ENCODE measurements at regions not wholly inside any gene's neighbourhood (a gene's known extent, or its start where the extent isn't known, plus 50 kb on each side); places are given as distances from the start of the nearest gene placed in this dataset.

- no peaks in the 10 kb centered on the region for H3K36me3 ChIP-seq
- DNase-seq = no peak
- no peak overlapping the region for H3K4me3 ChIP-seq (replicated peaks in 1 of 3)
- TF ChIP-seq POLR2A (IDR thresholded peaks at IDR 0.05) = no peak
- no peak for TF ChIP-seq CTCF (IDR thresholded peaks at IDR 0.05)
- WGBS, 2 donors = 72 to 89% methylated on average over 3 of the region's 3 CpGs
- no peaks in the 10 kb centered on the region for H3K27me3 ChIP-seq
- no peak overlapping the region for H3K27ac ChIP-seq
- no peaks in the 10 kb centered on the region for H3K9me3 ChIP-seq
- no peaks in the 10 kb centered on the region for H3K4me1 ChIP-seq
- intact Hi-C loops (cut with DNase I) = no loop called here
These were observed 78.8 kb upstream of the CRBN start for GRCh38 chr3:3258281-3258680.

- Histone ChIP-seq H3K36me3 (no peaks in the 10 kb centered on the region), H3K4me1 (no peaks in the 10 kb centered on the region), H3K27ac (no peak overlapping the region), H3K27me3 (no peaks in the 10 kb centered on the region), H3K4me3 (replicated peaks in 1 of 3) (no peak overlapping the region), H3K9me3 (no peaks in the 10 kb centered on the region)
- 83 to 92% methylated on average over 4 of the region's 4 CpGs for WGBS, 2 donors
- TF ChIP-seq POLR2A (IDR thresholded peaks at IDR 0.05) (no peak), CTCF (IDR thresholded peaks at IDR 0.05) (no peak)
- DNase-seq = no peak
- intact Hi-C loops (cut with DNase I) = no loop called here
These were observed 62.1 kb upstream of the CRBN start for GRCh38 chr3:3241596-3241995.

- no peak overlapping the region for H3K4me3 ChIP-seq (replicated peaks in 1 of 3)
- WGBS, 2 donors = 67 to 76% methylated on average over 3 of the region's 3 CpGs
- no peaks in the 10 kb centered on the region for H3K27me3 ChIP-seq
- H3K4me1 ChIP-seq = no peaks in the 10 kb centered on the region
- no peak overlapping the region for H3K27ac ChIP-seq
- DNase-seq = no peak
- intact Hi-C loops (cut with DNase I) = no loop called here
- TF ChIP-seq CTCF (IDR thresholded peaks at IDR 0.05) (no peak), POLR2A (IDR thresholded peaks at IDR 0.05) (no peak)
- no peaks in the 10 kb centered on the region for H3K9me3 ChIP-seq
- no peaks in the 10 kb centered on the region for H3K36me3 ChIP-seq
These were observed 61.5 kb upstream of the CRBN start for GRCh38 chr3:3240986-3241385.

- TF ChIP-seq POLR2A (IDR thresholded peaks at IDR 0.05) (no peak), CTCF (IDR thresholded peaks at IDR 0.05) (no peak)
- Histone ChIP-seq H3K9me3 (no peaks in the 10 kb centered on the region), H3K4me1 (no peaks in the 10 kb centered on the region), H3K36me3 (no peaks in the 10 kb centered on the region), H3K27ac (no peak overlapping the region), H3K27me3 (no peaks in the 10 kb centered on the region), H3K4me3 (replicated peaks in 1 of 3) (no peak overlapping the region)
- intact Hi-C loops (cut with DNase I) = no loop called here
- 77 to 81% methylated on average over 2 of the region's 2 CpGs for WGBS, 2 donors
- no peak for DNase-seq
These were observed 58.5 kb upstream of the CRBN start for GRCh38 chr3:3237979-3238378.

- no peaks in the 10 kb centered on the region for H3K27me3 ChIP-seq
- intact Hi-C loops (cut with DNase I) = no loop called here
- DNase-seq = no peak
- no peaks in the 10 kb centered on the region for H3K4me1 ChIP-seq
- no peak overlapping the region for H3K27ac ChIP-seq
- no peaks in the 10 kb centered on the region for H3K36me3 ChIP-seq
- H3K9me3 ChIP-seq = no peaks in the 10 kb centered on the region
- TF ChIP-seq POLR2A (IDR thresholded peaks at IDR 0.05) = no peak
- no peak for TF ChIP-seq CTCF (IDR thresholded peaks at IDR 0.05)
- H3K4me3 ChIP-seq (replicated peaks in 1 of 3) = no peak overlapping the region
These were observed 52.8 kb upstream of the CRBN start for GRCh38 chr3:3232251-3232650.
